Body of pancreas (tissue), 4 donors: ENCODE measurements at regions not wholly inside any gene's neighbourhood (a gene's known extent, or its start where the extent isn't known, plus 50 kb on each side); places are given as distances from the start of the nearest gene placed in this dataset.

Experiments
- ATAC-seq: fragments of 150-250 bp; one replicate; pipeline ENCODE4 v1.9.1; 2016
- DNase-seq, 4 donors: peaks; one replicate each; pipeline ENCODE4 v3.0.0-alpha.2; 2019
- H3K27ac ChIP-seq, 4 donors: fragments of 200-600 bp; sonication (generic); 1 replicate in 3 of 4; 2 replicates in 1 of 4; pipeline versions ENCODE4 v1.5.1 to v1.6.1; 2016 to 2019; ENCODE audit warnings: mild to moderate bottlenecking in 1 of 4, mixed read lengths in 1 of 4, moderate library complexity in 1 of 4
- H3K27me3 ChIP-seq, 2 donors: fragments of 200-600 bp; sonication (generic); one replicate each; pipeline ENCODE4 v1.6.0; 2016; ENCODE audit warnings: mild to moderate bottlenecking in 1 of 2
- H3K36me3 ChIP-seq, 2 donors: fragments of 200-600 bp; sonication (generic); replicated peaks in 1 of 2; 2 replicates each; pipeline ENCODE4 v1.5.1; 2016; ENCODE audit warnings: low read depth in 2 of 2; ENCODE audit not compliant: insufficient read depth in 1 of 2
- H3K4me1 ChIP-seq: fragments of 200-600 bp; sonication (generic); one replicate; pipeline ENCODE4 v1.6.0; 2016
- H3K4me3 ChIP-seq, 2 donors: fragments of 200-600 bp; sonication (generic); 1 replicate in 1 of 2; 2 replicates in 1 of 2; pipeline ENCODE4 v1.5.1; 2016 to 2019
- H3K9me3 ChIP-seq, 3 donors: fragments of 200-600 bp; sonication (generic); 1 replicate in 2 of 3; 2 replicates in 1 of 3; pipeline ENCODE4 v1.5.1; 2016
- POLR2A ChIP-seq, 3 donors: fragments of 450-650 bp; IDR thresholded peaks; one replicate each; pipeline ENCODE4 v1.6.1; 2016; ENCODE audit warnings: antibody characterized with exemption in 3 of 3, mild to moderate bottlenecking in 2 of 3
- WGBS, 2 donors: methylation state at CpG; one replicate each; pipeline ENCODE4 v1.1.5; 2017; 5-methylcytosine and 5-hydroxymethylcytosine counted together
- intact Hi-C: fragments of 100-400 bp; cut with DNase I; formaldehyde crosslinking; loops from one replicate; pipeline ENCODE4 v1.15.1; 2023
- TF ChIP-seq, protein P1 (sequence below), 7 experiments: fragments of 450-650 bp in 4 of 7; fragments of 200-600 bp in 3 of 7; sonication (generic) in 3 of 7; IDR thresholded peaks; one replicate each; pipeline ENCODE4 v1.5.1; 2016 to 2019; ENCODE audit warnings: antibody characterized with exemption in 7 of 7

DNA sequence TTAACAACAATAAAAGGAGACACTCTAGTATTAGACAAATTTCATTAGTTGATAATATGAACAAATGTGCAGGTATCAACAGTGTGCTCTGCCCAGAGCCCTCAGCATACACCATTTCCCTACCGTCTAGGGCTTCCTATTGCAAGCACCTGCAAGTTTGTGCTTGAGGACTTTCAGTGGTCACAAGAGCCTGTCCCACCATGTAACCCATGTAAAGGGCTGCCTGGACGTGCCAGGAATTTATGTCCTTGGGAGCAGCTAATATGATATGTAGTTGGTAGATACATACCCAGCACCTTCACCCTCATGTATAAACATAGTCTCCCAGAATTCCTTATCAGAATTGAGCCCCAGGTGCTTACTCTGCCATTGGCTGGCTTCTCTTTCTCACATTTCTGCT is 128.0 kb downstream of the UFM1 start:
- ATAC-seq (no peak), DNase-seq (no peak)
- no peaks in the 10 kb centered on the region for H3K9me3 ChIP-seq
- no peaks in the 10 kb centered on the region for H3K27me3 ChIP-seq
- intact Hi-C loops, result no loop called here
- H3K27ac ChIP-seq, result no peak overlapping the region
- WGBS, 2 donors, result 69 to 82% methylated on average over 2 of the region's 2 CpGs
- TF ChIP-seq POLR2A (IDR thresholded peaks at IDR 0.05), result no peak
- TF ChIP-seq, protein P1, sequence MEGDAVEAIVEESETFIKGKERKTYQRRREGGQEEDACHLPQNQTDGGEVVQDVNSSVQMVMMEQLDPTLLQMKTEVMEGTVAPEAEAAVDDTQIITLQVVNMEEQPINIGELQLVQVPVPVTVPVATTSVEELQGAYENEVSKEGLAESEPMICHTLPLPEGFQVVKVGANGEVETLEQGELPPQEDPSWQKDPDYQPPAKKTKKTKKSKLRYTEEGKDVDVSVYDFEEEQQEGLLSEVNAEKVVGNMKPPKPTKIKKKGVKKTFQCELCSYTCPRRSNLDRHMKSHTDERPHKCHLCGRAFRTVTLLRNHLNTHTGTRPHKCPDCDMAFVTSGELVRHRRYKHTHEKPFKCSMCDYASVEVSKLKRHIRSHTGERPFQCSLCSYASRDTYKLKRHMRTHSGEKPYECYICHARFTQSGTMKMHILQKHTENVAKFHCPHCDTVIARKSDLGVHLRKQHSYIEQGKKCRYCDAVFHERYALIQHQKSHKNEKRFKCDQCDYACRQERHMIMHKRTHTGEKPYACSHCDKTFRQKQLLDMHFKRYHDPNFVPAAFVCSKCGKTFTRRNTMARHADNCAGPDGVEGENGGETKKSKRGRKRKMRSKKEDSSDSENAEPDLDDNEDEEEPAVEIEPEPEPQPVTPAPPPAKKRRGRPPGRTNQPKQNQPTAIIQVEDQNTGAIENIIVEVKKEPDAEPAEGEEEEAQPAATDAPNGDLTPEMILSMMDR (IDR thresholded peaks at IDR 0.05), result no peak
- no peaks in the 10 kb centered on the region for H3K4me1 ChIP-seq
- H3K36me3 ChIP-seq, result no peaks in the 10 kb centered on the region
- H3K4me3 ChIP-seq, result no peak overlapping the region

DNA sequence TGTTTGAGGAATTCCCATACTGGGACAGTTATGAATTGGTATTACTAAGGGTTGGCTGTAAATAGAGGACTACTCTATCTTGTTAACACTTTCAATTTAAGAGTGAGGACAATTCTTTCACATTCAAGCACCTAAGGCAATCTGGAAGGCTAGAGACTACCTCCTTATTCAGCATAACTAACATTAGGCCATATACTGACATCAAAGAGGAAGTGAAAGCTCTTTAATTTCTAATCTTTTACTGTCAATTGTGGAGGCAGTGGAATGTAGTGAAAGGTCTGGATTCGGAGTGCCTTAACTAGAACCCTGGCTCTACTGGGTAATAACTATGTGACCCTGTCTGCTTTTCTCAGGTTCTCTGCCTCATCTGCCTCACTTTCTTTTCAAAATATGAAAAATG is 134.0 kb downstream of the UFM1 start:
- no peak for ATAC-seq
- Histone ChIP-seq H3K4me3 (no peak overlapping the region), H3K36me3 (no peaks in the 10 kb centered on the region), H3K27ac (no peak overlapping the region), H3K4me1 (no peaks in the 10 kb centered on the region), H3K9me3 (no peaks in the 10 kb centered on the region), H3K27me3 (no peaks in the 10 kb centered on the region)
- WGBS, 2 donors, result no CpG with 5 or more reads among the region's 1 CpG
- intact Hi-C loops, result no loop called here
- no peak for DNase-seq
- TF ChIP-seq, protein P1 (IDR thresholded peaks at IDR 0.05), result no peak
- no peak for TF ChIP-seq POLR2A (IDR thresholded peaks at IDR 0.05)

DNA sequence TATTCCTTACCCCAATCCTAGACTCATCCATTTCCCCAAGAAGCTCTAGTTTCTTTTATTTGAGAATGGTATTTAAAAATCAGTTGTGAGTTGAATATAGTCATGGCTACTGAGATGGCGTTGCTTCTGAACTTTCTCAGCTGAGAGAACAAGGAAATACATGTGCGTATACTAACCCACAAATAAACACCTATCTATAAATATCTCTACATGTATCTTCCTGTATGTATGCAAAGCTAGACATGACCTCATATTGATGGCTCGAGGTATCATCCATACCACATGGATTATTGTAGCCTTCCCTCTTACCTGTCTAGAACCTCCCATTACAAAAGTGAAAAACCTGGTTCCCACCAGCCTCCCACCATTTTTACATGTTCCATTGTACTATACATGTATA is 141.0 kb downstream of the UFM1 start:
- ATAC-seq (no peak), DNase-seq (no peak)
- no peaks in the 10 kb centered on the region for H3K36me3 ChIP-seq
- intact Hi-C loops, result no loop called here
- H3K9me3 ChIP-seq, result no peaks in the 10 kb centered on the region
- TF ChIP-seq POLR2A (IDR thresholded peaks at IDR 0.05), result no peak
- TF ChIP-seq, protein P1 (IDR thresholded peaks at IDR 0.05), result no peak
- no peak overlapping the region for H3K4me3 ChIP-seq
- no peaks in the 10 kb centered on the region for H3K4me1 ChIP-seq
- no peaks in the 10 kb centered on the region for H3K27me3 ChIP-seq
- no peak overlapping the region for H3K27ac ChIP-seq
- 60 to 94% methylated on average over 2 to 3 of the region's 3 CpGs for WGBS, 2 donors

- H3K27ac ChIP-seq, result no peak overlapping the region
Measured at GRCh38 chr13:38494445-38494844, 144.8 kb downstream of the UFM1 start.

GRCh38 chr13:38496917-38497316 is 147.3 kb downstream of the UFM1 start:
- no peak for ATAC-seq
- TF ChIP-seq, protein P1 (IDR thresholded peaks at IDR 0.05), result no peak
- no peak for TF ChIP-seq POLR2A (IDR thresholded peaks at IDR 0.05)
- Histone ChIP-seq H3K9me3 (peaks cover 0 to 4% (median 0%) of the 10 kb centered on the region in 3 donors), H3K4me1 (no peaks in the 10 kb centered on the region), H3K36me3 (no peaks in the 10 kb centered on the region), H3K27me3 (no peaks in the 10 kb centered on the region), H3K4me3 (no peak overlapping the region), H3K27ac (no peak overlapping the region)
- intact Hi-C loops, result no loop called here
- no peak for DNase-seq
- 39 to 43% methylated on average over 2 of the region's 2 CpGs for WGBS, 2 donors

More at GRCh38 chr13:38494445-38494844, 144.8 kb downstream of the UFM1 start:
- Histone ChIP-seq H3K4me1 (no peaks in the 10 kb centered on the region), H3K27me3 (no peaks in the 10 kb centered on the region), H3K36me3 (no peaks in the 10 kb centered on the region), H3K4me3 (no peak overlapping the region), H3K9me3 (peaks cover 0 to 4% (median 0%) of the 10 kb centered on the region in 3 donors)
- TF ChIP-seq POLR2A (IDR thresholded peaks at IDR 0.05), result no peak
- TF ChIP-seq, protein P1 (IDR thresholded peaks at IDR 0.05), result no peak
- ATAC-seq (no peak), DNase-seq (no peak)
- intact Hi-C loops, result no loop called here
- WGBS, 2 donors, result 63 to 66% methylated on average over 2 of the region's 2 CpGs
